Activated CD8-positive, alpha-beta memory T cell treated with anti-CD3 and anti-CD28 coated beads for 36 hours (primary cell): ENCODE measurements at regions not wholly inside any gene's neighbourhood (a gene's known extent, or its start where the extent isn't known, plus 50 kb on each side); places are given as distances from the start of the nearest gene placed in this dataset.

Source experiments
- CTCF ChIA-PET: fragments of 350-600 bp; sonication (Branson Sonifier 250); formaldehyde crosslinking; loops from one replicate; lab custom pipeline; 2021; ENCODE audit warnings: antibody characterized with exemption; lab: Charles Lee
- POLR2A ChIA-PET: fragments of 350-600 bp; sonication (Branson Sonifier 250); formaldehyde crosslinking; loops from one replicate; lab custom pipeline; 2021; ENCODE audit warnings: antibody characterized with exemption; lab: Charles Lee

GRCh38 chr21:23801292-23801691 is 1806.0 kb downstream of the MRPL39 start:
- ChIA-PET CTCF (no interaction called here), POLR2A (no interaction called here)

- ChIA-PET POLR2A (no interaction called here), CTCF (no interaction called here)
Measured at GRCh38 chr21:23799376-23799775, 1807.9 kb downstream of the MRPL39 start.

GRCh38 chr21:23792300-23792699 is 1815.0 kb downstream of the MRPL39 start:
- ChIA-PET POLR2A (no interaction called here), CTCF (no interaction called here)

GRCh38 chr21:23789864-23790263 is 1817.4 kb downstream of the MRPL39 start:
- ChIA-PET POLR2A (no interaction called here), CTCF (no interaction called here)

- ChIA-PET CTCF (no interaction called here), POLR2A (no interaction called here)
Measured at GRCh38 chr21:23780326-23780725, 1827.0 kb downstream of the MRPL39 start.

GRCh38 chr21:23743821-23744220 is 1863.5 kb downstream of the MRPL39 start:
- ChIA-PET CTCF (no interaction called here), POLR2A (no interaction called here)

- POLR2A ChIA-PET = no interaction called here
- CTCF ChIA-PET = no interaction called here
Measured at GRCh38 chr21:23740463-23740862, 1866.8 kb downstream of the MRPL39 start.

- CTCF ChIA-PET = no interaction called here
Measured at GRCh38 chr21:23732776-23733175, 1874.5 kb downstream of the MRPL39 start.

GRCh38 chr21:23729331-23729730 is 1878.0 kb downstream of the MRPL39 start:
- ChIA-PET CTCF (no interaction called here), POLR2A (no interaction called here)

More at GRCh38 chr21:23732776-23733175, 1874.5 kb downstream of the MRPL39 start:
- POLR2A ChIA-PET = no interaction called here

- ChIA-PET POLR2A (no interaction called here), CTCF (no interaction called here)
Measured at GRCh38 chr21:23725576-23725975, 1881.7 kb downstream of the MRPL39 start.

- CTCF ChIA-PET = no interaction called here
- POLR2A ChIA-PET = no interaction called here
Measured at GRCh38 chr21:23718446-23719285, 1888.6 kb downstream of the MRPL39 start.

GRCh38 chr21:23712166-23712565 is 1895.1 kb downstream of the MRPL39 start:
- ChIA-PET POLR2A (no interaction called here), CTCF (no interaction called here)

GRCh38 chr21:23706431-23706830 is 1900.8 kb downstream of the MRPL39 start:
- POLR2A ChIA-PET = no interaction called here

GRCh38 chr21:23699402-23699801 is 1907.9 kb downstream of the MRPL39 start:
- POLR2A ChIA-PET = no interaction called here
- CTCF ChIA-PET = no interaction called here

More at GRCh38 chr21:23706431-23706830, 1900.8 kb downstream of the MRPL39 start:
- CTCF ChIA-PET = no interaction called here

- POLR2A ChIA-PET = no interaction called here
- CTCF ChIA-PET = no interaction called here
Measured at GRCh38 chr21:23698619-23699018, 1908.7 kb downstream of the MRPL39 start.

GRCh38 chr21:23695443-23695842 is 1911.8 kb downstream of the MRPL39 start:
- CTCF ChIA-PET = no interaction called here
- POLR2A ChIA-PET = no interaction called here

- POLR2A ChIA-PET = no interaction called here
- CTCF ChIA-PET = no interaction called here
Measured at GRCh38 chr21:23694390-23694789, 1912.9 kb downstream of the MRPL39 start.

GRCh38 chr21:23690316-23690715 is 1917.0 kb downstream of the MRPL39 start:
- CTCF ChIA-PET = no interaction called here
- POLR2A ChIA-PET = no interaction called here

- POLR2A ChIA-PET = no interaction called here
- CTCF ChIA-PET = no interaction called here
Measured at GRCh38 chr21:23686737-23687523, 1920.4 kb downstream of the MRPL39 start.

GRCh38 chr21:23684431-23684830 is 1922.8 kb downstream of the MRPL39 start:
- CTCF ChIA-PET = no interaction called here

GRCh38 chr21:23664193-23664694 is 1943.0 kb downstream of the MRPL39 start:
- ChIA-PET POLR2A (no interaction called here), CTCF (no interaction called here)

More at GRCh38 chr21:23684431-23684830, 1922.8 kb downstream of the MRPL39 start:
- POLR2A ChIA-PET = no interaction called here
